SK-N-MC (cell line): ENCODE measurements at regions not wholly inside any gene's neighbourhood (a gene's known extent, or its start where the extent isn't known, plus 50 kb on each side); places are given as distances from the start of the nearest gene placed in this dataset.

Experiments
- DNase-seq: peaks from one replicate; pipeline ENCODE4 v3.0.0-alpha.2; 2011; ENCODE audit warnings: low read depth, low spot score
- H3K27ac ChIP-seq: fragments of 200-600 bp; sonication (generic); 2 replicates; pipeline ENCODE4 v1.5.1; 2016; ENCODE audit warnings: mixed run types
- H3K36me3 ChIP-seq: fragments of 200-600 bp; sonication (generic); 2 replicates; pipeline ENCODE4 v1.6.1; 2017; ENCODE audit warnings: antibody characterized with exemption, low read length, mixed read lengths; ENCODE audit not compliant: insufficient read depth
- H3K4me3 ChIP-seq: fragments of 200-600 bp; sonication (generic); 2 replicates; pipeline ENCODE4 v1.5.1; 2016
- H3K9ac ChIP-seq: fragments of 200-600 bp; sonication (generic); 2 replicates; pipeline ENCODE4 v1.8.0; 2017; ENCODE audit warnings: mixed run types, mixed read lengths; ENCODE audit not compliant: insufficient read length
- H3K9me3 ChIP-seq: fragments of 200-600 bp; sonication (generic); 2 replicates; pipeline ENCODE4 v1.6.1; 2017; ENCODE audit warnings: low read depth, mild to moderate bottlenecking, antibody characterized with exemption, low read length, moderate library complexity, mixed read lengths
- EZH2 ChIP-seq: fragments of 200-600 bp; sonication (generic); IDR thresholded peaks from one replicate; pipeline ENCODE4 v1.6.1; 2017; ENCODE audit warnings: antibody characterized with exemption
- FOXP2 ChIP-seq: optimal IDR thresholded peaks from 2 replicates; pipeline ENCODE3; 2011; ENCODE audit warnings: mild to moderate bottlenecking, moderate library complexity; ENCODE audit not compliant: insufficient read depth; ENCODE audit errors: extremely low read length, control extremely low read depth
- POLR2AphosphoS5 ChIP-seq: IDR thresholded peaks from 2 replicates; pipeline ENCODE4 v1.6.1; 2012; ENCODE audit warnings: mild to moderate bottlenecking, low read depth, low read length, borderline replicate concordance

DNA sequence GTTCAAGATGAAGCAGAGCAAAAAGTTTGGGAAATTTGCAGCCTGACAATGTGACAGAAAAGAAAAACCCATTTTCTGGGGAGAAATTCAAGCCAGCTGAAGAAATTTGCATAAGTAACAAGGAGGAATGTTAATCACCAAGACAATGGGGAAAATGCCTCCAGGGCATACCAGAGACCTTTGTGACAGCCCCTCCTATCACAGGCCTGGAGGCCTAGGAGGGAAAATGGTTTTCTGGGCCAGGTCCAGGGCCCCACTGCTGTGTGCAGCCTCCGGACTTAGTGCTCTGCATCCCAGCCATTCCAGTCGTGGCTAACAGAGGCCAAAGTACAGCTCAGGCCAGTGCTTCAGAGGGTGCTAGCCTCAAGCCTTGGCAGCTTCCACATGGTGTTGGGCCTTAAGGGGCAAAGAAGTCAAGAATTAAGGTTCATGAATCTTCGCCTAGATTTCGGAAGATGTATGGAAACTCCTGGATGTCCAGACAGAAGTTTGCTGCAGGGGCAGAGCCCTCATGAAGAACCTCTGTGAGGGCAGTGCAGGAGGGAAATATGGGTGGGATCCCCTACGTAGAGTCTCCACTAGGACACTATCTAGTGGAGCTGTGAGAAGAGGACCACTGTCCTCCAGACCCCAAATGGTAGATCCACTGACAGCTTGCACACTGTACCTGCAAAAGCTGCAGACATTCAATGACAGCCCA lies 314.1 kb upstream of the TRIB2 start:
- Histone ChIP-seq H3K36me3 (no peaks in the 10 kb centered on the region), H3K9me3 (0 out of 2 replicates have a peak, but pooled peaks cover 6% of the 10 kb centered on the region), H3K9ac (no peak overlapping the region), H3K27ac (no peak overlapping the region), H3K4me3 (no peak overlapping the region)
- no peak for TF ChIP-seq EZH2
- no peak for TF ChIP-seq FOXP2
- no peak for TF ChIP-seq POLR2AphosphoS5
- DNase-seq, result no peak

DNA sequence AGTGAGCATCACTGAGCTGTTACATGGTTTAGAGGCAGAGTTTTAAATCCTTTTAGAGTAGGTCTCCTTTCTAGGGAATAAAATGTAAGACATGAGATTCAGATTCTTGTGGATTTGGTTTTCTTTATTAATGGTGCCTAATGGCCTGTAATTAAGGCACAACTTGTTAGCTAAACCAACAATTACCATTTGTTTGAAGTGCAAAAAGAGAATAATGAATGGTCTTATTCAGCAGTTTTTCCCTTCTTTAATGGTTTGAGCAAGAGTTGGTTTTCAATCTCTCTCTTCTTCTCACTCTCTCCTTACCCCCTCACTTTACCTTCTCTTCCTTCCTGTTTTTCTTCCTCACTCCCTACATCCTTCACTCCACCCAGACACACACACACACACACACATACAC lies 312.2 kb upstream of the TRIB2 start:
- no peak overlapping the region for H3K27ac ChIP-seq
- no peak for DNase-seq
- no peak for TF ChIP-seq EZH2
- TF ChIP-seq FOXP2, result no peak
- TF ChIP-seq POLR2AphosphoS5, result no peak
- H3K36me3 ChIP-seq, result no peaks in the 10 kb centered on the region
- H3K4me3 ChIP-seq, result no peak overlapping the region
- no peak overlapping the region for H3K9ac ChIP-seq
- H3K9me3 ChIP-seq, result 0 out of 2 replicates have a peak, but pooled peaks cover 6% of the 10 kb centered on the region

DNA sequence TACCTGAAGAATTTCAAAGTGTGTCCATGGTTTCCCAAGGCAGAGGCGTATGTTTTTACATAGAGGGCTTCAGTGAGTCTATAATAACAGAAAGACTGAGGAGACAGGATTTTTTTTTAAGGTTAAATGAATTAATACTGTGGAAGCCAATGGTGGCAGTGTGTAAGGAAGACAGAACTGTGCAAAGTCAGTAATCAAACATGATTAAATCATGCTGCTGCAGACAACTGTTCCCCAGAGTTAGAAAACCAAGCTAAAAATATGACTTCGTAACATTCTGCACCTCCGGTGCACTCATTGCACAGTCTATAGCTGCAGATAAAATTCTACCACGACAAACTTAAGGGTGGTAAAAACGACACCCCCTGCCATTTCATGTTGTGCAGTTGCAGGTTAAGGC lies 309.6 kb upstream of the TRIB2 start:
- Histone ChIP-seq H3K27ac (no peak overlapping the region), H3K36me3 (no peaks in the 10 kb centered on the region), H3K9ac (no peak overlapping the region), H3K4me3 (no peak overlapping the region), H3K9me3 (0 out of 2 replicates have a peak, but pooled peaks cover 6% of the 10 kb centered on the region)
- no peak for DNase-seq
- TF ChIP-seq FOXP2 (no peak), EZH2 (no peak), POLR2AphosphoS5 (no peak)

DNA sequence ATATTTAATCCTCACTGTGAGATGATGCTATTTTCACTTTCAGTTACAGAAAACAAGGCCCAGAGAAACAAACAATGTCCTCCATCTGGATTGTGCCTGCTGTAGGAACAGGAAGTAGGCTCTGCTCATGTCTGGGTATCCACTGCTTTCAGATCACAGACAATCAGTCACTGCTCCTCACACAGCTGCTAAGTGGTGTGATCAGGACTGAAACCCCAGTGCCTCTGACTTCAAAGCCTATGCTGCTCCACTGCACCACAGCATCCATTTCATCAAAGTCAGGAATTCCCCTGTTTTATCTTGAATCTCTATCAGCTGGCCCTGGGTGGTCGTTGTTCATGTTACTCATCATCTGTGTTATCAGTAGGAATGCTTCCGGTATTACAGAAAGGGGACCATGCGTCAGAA lies 303.8 kb upstream of the TRIB2 start:
- H3K27ac ChIP-seq, result no peak overlapping the region
- H3K9me3 ChIP-seq, result no peaks in the 10 kb centered on the region
- no peak overlapping the region for H3K9ac ChIP-seq
- H3K4me3 ChIP-seq, result no peak overlapping the region
- TF ChIP-seq POLR2AphosphoS5 (no peak), EZH2 (no peak), FOXP2 (no peak)
- H3K36me3 ChIP-seq, result no peaks in the 10 kb centered on the region
- DNase-seq, result no peak

DNA sequence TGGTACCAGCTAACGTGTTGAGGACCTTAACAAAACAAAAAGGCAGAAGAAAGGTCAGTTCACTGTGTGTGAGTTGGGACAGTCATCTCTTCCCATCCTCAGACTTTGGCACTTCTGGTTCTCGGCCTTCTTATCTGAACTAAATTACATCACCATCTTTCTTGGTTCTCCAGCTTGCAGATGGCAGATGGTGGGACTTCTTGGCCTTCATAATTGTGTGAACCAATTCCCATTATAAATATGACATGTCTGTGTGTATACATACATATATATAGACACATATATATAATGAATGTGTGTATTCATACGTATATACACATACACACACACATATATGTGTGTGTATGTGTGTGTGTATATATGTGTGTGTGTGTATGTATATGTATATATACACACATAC lies 301.2 kb upstream of the TRIB2 start:
- DNase-seq, result no peak
- TF ChIP-seq POLR2AphosphoS5, result no peak
- no peak for TF ChIP-seq FOXP2
- TF ChIP-seq EZH2, result no peak
- Histone ChIP-seq H3K4me3 (no peak overlapping the region), H3K9ac (no peak overlapping the region), H3K36me3 (no peaks in the 10 kb centered on the region), H3K27ac (no peak overlapping the region), H3K9me3 (no peaks in the 10 kb centered on the region)

DNA sequence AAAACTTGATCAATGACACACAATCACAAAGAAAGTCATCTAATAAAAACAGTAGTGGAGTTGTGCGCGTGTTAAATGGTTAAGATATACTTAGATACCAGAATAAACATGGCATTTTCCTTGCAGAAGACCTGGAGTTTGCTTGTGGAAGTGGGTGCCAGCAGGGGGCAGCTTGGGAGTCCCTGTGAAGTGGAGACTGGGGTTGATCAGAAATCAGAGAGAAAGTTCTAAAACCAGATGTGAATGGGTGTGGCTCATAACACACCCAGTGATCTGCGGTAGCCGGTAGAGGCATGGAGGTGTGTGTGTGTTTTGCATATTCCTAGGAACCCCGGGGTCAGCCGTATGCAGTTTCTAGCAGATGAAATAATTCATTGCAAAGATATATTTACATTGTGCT lies 300.1 kb upstream of the TRIB2 start:
- DNase-seq, result no peak
- Histone ChIP-seq H3K9me3 (no peaks in the 10 kb centered on the region), H3K4me3 (no peak overlapping the region), H3K9ac (no peak overlapping the region), H3K36me3 (no peaks in the 10 kb centered on the region), H3K27ac (0 out of 2 replicates have a peak overlapping the region, but pooled peaks have one; percentile 27)
- TF ChIP-seq EZH2 (no peak), POLR2AphosphoS5 (no peak), FOXP2 (no peak)

DNA sequence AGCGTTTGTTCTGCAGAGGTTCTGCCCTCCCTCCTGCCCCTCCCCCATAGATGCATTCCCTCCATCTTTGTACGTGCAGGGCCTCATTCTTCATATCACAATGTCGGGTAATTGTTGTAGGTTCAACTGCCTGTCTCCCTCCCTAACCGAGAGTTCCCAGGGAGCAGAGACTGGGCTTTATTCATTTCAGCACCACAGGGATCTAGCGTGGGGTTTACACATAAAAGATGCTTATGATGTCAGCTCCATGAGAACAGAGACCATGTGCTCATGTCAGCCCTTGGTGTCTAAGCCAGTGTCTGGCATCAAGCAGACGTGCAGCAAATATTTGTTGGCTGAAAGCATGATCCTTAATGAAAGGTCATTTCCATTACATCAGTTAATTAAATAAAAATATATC lies 298.9 kb upstream of the TRIB2 start:
- no peak overlapping the region for H3K9ac ChIP-seq
- H3K27ac ChIP-seq, result no peak overlapping the region
- no peak for DNase-seq
- no peak for TF ChIP-seq FOXP2
- TF ChIP-seq POLR2AphosphoS5, result no peak
- TF ChIP-seq EZH2, result no peak
- H3K36me3 ChIP-seq, result no peaks in the 10 kb centered on the region
- no peaks in the 10 kb centered on the region for H3K9me3 ChIP-seq
- no peak overlapping the region for H3K4me3 ChIP-seq

DNA sequence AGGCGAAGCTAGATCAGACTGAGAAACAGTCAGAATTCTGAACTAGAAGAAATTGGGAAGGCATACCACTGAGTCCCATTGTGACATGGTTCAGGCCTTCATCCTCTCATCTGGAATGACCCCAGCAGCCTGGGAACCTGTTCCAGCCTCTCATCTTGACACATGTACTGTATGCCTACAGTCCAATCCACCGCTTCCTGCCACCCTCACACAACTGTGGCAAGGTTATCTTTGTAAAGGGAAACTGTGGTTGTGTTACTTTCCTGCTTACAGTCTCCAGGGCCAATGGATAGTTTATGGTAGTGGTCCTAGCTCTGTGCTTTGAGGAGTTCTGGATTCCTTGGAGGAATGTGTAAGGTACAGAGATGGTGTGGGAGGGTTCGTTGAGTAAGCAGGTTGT lies 296.9 kb upstream of the TRIB2 start:
- Histone ChIP-seq H3K36me3 (no peaks in the 10 kb centered on the region), H3K27ac (no peak overlapping the region), H3K4me3 (no peak overlapping the region), H3K9ac (no peak overlapping the region), H3K9me3 (no peaks in the 10 kb centered on the region)
- TF ChIP-seq EZH2 (no peak), POLR2AphosphoS5 (no peak), FOXP2 (no peak)
- DNase-seq, result no peak

DNA sequence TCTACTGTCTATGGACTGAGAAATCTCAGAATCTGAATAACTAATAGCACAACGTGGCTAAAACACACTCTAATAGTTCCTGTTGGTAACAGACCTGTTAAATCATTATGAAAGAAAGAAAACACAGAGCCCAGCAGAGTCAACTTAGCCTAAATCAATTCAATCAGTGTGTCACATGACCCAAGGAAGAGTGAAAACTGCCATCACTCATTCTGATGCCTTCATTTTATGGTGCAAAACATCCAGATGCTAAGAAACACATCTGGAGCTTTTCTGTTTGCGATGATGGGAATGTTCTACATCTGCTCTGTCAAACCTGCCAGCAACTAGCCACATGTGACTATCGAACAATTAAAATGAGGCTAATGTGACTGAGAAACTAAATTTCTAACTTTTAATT lies 295.7 kb upstream of the TRIB2 start:
- Histone ChIP-seq H3K27ac (no peak overlapping the region), H3K9me3 (no peaks in the 10 kb centered on the region), H3K4me3 (no peak overlapping the region), H3K36me3 (no peaks in the 10 kb centered on the region), H3K9ac (no peak overlapping the region)
- TF ChIP-seq EZH2, result no peak
- TF ChIP-seq POLR2AphosphoS5, result no peak
- TF ChIP-seq FOXP2, result no peak
- no peak for DNase-seq
